K562 (cell line): ENCODE measurements at regions not wholly inside any gene's neighbourhood (a gene's known extent, or its start where the extent isn't known, plus 50 kb on each side); places are given as distances from the start of the nearest gene placed in this dataset.

Experiments used
- BRD4 ChIP-seq: fragments of 200-600 bp; sonication (generic); IDR thresholded peaks from 2 replicates; pipeline ENCODE4 v1.6.1; 2017; ENCODE audit warnings: inconsistent platforms
- HNRNPL ChIP-seq: fragments of 200-400 bp; formaldehyde crosslinking; IDR thresholded peaks from 2 replicates; pipeline ENCODE4 v1.6.1; 2017; ENCODE audit warnings: low read depth, mild to moderate bottlenecking, low read length
- IFI16 ChIP-seq: fragments of 250-450 bp; sonication (Bioruptor Pico); IDR thresholded peaks from 2 replicates; pipeline ENCODE4 v2.1.2; 2022; ENCODE audit warnings: mild to moderate bottlenecking, inconsistent platforms
- RHOXF2B ChIP-seq: fragments of 250-450 bp; sonication (Bioruptor Pico); conservative IDR thresholded peaks from 2 replicates; pipeline ENCODE4 v1.5.1; 2021
- STAT5A ChIP-seq: IDR thresholded peaks from 2 replicates; pipeline ENCODE4 v1.6.1; 2012; ENCODE audit warnings: low read length, inconsistent platforms, borderline replicate concordance
- TCFL5 ChIP-seq: fragments of 250-450 bp; sonication (Bioruptor Pico); conservative IDR thresholded peaks from 2 replicates; pipeline ENCODE4 v1.6.1; 2021; ENCODE audit warnings: mild to moderate bottlenecking, moderate library complexity, matching md5 sums
- ZFP30 ChIP-seq: fragments of 250-450 bp; sonication (Bioruptor Pico); IDR thresholded peaks from 2 replicates; pipeline ENCODE4 v1.8.0; 2022; ENCODE audit warnings: moderate library complexity, mild to moderate bottlenecking, inconsistent platforms, borderline replicate concordance
- TF ChIP-seq, protein P1 (sequence below): sonication (generic); formaldehyde crosslinking; IDR thresholded peaks from 2 replicates; pipeline ENCODE4 v1.8.1; 2023; ENCODE audit warnings: mild to moderate bottlenecking, missing genetic modification reagents, moderate library complexity
- TF ChIP-seq, protein P2 (sequence below): fragments of 200-800 bp; sonication (Bioruptor generic); IDR thresholded peaks from 2 replicates; pipeline ENCODE4 v1.6.1; 2017; ENCODE audit warnings: missing genetic modification characterization, missing compliant biosample characterization
- TF ChIP-seq, protein P3 (sequence below): fragments of 450-650 bp; IDR thresholded peaks from 2 replicates; pipeline ENCODE4 v1.6.1; 2014; ENCODE audit warnings: low read depth, mild to moderate bottlenecking, moderate library complexity, borderline replicate concordance

DNA sequence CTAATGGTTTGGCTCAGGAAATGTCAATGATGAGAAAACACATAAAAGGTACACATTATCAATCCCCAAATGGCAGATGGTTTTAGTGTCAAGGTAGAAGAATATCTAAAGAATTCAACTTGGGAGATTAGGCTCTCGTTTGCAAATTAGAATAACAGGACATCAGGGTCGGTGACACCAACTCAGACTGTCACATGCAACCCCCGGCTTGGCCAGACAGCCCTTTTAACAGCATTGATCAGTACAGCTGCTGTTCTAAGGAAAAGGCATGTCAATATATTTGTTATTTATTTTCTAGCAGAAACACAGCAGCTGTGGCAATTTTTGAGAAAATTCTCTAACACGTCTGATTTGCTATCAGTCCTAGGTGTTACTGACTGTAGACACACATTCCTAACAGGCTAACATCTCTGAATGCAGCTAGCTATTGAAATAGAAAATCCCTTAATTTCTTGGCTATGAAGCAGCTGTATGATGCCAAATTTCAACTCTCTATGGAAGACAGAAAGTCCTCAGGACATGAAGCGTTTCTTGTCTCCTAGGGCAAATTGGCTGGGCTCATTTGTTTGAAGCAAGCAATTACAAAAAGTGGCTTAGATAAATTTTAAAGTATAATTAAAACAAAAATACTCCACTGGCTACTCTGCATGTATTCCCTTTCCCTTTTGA, 269.0 kb upstream of the CXXC4 start (continued):
- TF ChIP-seq, protein P1, sequence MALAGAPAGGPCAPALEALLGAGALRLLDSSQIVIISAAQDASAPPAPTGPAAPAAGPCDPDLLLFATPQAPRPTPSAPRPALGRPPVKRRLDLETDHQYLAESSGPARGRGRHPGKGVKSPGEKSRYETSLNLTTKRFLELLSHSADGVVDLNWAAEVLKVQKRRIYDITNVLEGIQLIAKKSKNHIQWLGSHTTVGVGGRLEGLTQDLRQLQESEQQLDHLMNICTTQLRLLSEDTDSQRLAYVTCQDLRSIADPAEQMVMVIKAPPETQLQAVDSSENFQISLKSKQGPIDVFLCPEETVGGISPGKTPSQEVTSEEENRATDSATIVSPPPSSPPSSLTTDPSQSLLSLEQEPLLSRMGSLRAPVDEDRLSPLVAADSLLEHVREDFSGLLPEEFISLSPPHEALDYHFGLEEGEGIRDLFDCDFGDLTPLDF (CRISPR knock-in tag), result no peak
- TF ChIP-seq BRD4, result no peak
- TF ChIP-seq IFI16 (CRISPR knock-in tag), result no peak
- TF ChIP-seq, protein P2, sequence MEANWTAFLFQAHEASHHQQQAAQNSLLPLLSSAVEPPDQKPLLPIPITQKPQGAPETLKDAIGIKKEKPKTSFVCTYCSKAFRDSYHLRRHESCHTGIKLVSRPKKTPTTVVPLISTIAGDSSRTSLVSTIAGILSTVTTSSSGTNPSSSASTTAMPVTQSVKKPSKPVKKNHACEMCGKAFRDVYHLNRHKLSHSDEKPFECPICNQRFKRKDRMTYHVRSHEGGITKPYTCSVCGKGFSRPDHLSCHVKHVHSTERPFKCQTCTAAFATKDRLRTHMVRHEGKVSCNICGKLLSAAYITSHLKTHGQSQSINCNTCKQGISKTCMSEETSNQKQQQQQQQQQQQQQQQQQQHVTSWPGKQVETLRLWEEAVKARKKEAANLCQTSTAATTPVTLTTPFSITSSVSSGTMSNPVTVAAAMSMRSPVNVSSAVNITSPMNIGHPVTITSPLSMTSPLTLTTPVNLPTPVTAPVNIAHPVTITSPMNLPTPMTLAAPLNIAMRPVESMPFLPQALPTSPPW (CRISPR knock-in tag), result no peak
- no peak for TF ChIP-seq ZFP30
- TF ChIP-seq, protein P3, sequence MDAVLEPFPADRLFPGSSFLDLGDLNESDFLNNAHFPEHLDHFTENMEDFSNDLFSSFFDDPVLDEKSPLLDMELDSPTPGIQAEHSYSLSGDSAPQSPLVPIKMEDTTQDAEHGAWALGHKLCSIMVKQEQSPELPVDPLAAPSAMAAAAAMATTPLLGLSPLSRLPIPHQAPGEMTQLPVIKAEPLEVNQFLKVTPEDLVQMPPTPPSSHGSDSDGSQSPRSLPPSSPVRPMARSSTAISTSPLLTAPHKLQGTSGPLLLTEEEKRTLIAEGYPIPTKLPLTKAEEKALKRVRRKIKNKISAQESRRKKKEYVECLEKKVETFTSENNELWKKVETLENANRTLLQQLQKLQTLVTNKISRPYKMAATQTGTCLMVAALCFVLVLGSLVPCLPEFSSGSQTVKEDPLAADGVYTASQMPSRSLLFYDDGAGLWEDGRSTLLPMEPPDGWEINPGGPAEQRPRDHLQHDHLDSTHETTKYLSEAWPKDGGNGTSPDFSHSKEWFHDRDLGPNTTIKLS, result no peak
- TF ChIP-seq HNRNPL, result no peak
- no peak for TF ChIP-seq RHOXF2B (CRISPR knock-in tag)
- TF ChIP-seq STAT5A, result no peak
- no peak for TF ChIP-seq TCFL5 (CRISPR knock-in tag)
- TF ChIP-seq, all 486 proteins: peak for 0
